ENCODE measurements at regions not wholly inside any gene's neighbourhood (a gene's known extent, or its start where the extent isn't known, plus 50 kb on each side); places are given as distances from the start of the nearest gene placed in this dataset.
A peak's percentile ranks its signal among the peaks of the same experiment; 100 is the strongest.

DNA sequence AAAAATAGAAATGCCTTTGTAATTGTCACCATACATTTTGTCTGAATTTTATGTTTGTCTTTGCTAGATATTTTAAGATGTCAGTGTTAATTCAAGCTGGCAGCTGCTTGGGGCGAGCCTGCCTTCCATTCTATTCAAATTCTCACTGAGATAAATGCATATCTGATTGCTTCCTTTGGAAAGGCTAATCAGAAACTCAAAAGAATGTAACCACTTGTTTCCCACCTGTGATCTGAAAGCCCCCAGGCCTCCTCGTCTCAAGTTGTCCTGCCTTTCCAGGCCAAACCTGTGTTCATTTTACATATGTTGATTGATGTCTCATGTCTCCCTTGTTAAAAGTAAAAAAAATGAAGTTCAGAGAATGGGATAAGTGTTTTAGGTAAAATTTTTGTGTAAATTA lies 318.7 kb upstream of the TECRL start:
- Histone ChIP-seq H3K4me2 (ENCODE audit: insufficient read depth in 1 of 2, low read depth in 2 of 2, low read length in 2 of 2) (no peak overlapping the region), H3K27me3 (replicated peaks in 1 of 4; ENCODE audit: control insufficient read depth in 3 of 4, extremely low read depth in 1 of 4, insufficient read depth in 3 of 4, low read length in 3 of 4) (no peaks in the 10 kb centered on the region), H3K79me2 (ENCODE audit: control insufficient read depth in 1 of 2, insufficient read depth in 2 of 2, low read length in 2 of 2) (0 out of 4 replicates have a peak, but pooled peaks cover 0 to 5% of the 10 kb centered on the region in 2 experiments), H3K36me3 (ENCODE audit: control insufficient read depth in 2 of 4, insufficient read depth in 4 of 4, low read length in 3 of 4) (no peaks in the 10 kb centered on the region; a peak in 2 of 8 replicates), H3K4me3 (ENCODE audit: extremely low read depth in 1 of 4, insufficient read depth in 2 of 4, low read depth in 3 of 4, low read length in 4 of 4) (no peak overlapping the region), H2AK5ac (ENCODE audit: low read depth, low read length) (no peak overlapping the region), H3K14ac (ENCODE audit: insufficient read length) (no peak overlapping the region), H4K20me1 (replicated peaks in 1 of 2; ENCODE audit: control insufficient read depth in 1 of 2, insufficient read depth in 2 of 2, low read length in 2 of 2) (no peaks in the 10 kb centered on the region), H3K23me2 (ENCODE audit: low read depth, low read length) (no peaks in the 10 kb centered on the region), H3K9me3 (ENCODE audit: insufficient read depth in 2 of 2, low read depth in 1 of 2, low read length in 1 of 2) (peaks cover 9 to 11% of the 10 kb centered on the region in 2 experiments; a peak in 3 of 4 replicates), H3K56ac (replicated peaks; ENCODE audit: insufficient read length, low read depth, low read length) (no peak overlapping the region), H2BK120ac (replicated peaks; ENCODE audit: low read depth, low read length) (no peak overlapping the region), H3K9ac (replicated peaks in 1 of 4; ENCODE audit: extremely low read depth in 1 of 4, low read depth in 3 of 4, low read length in 3 of 4) (no peak overlapping the region), H2BK15ac (ENCODE audit: low read length) (no peak overlapping the region), H4K91ac (replicated peaks; ENCODE audit: insufficient read length, low read length) (no peak overlapping the region), H4K5ac (ENCODE audit: insufficient read length, low read depth, low read length) (peak overlapping the region; percentile 75), H3K4ac (replicated peaks; ENCODE audit: insufficient read length, low read depth, low read length) (no peak overlapping the region), H2BK20ac (ENCODE audit: low read length) (no peak overlapping the region), H3K23ac (ENCODE audit: insufficient read length) (no peak overlapping the region), H3K4me1 (replicated peaks in 1 of 4; ENCODE audit: control insufficient read depth in 3 of 4, insufficient read depth in 4 of 4, low read length in 3 of 4) (peaks cover 3 to 9% (median 5%) of the 10 kb centered on the region in 4 experiments; a peak in 5 of 7 replicates), H2BK12ac (ENCODE audit: low read depth, low read length) (no peak overlapping the region), H2AFZ (ENCODE audit: low read length) (no peak overlapping the region), H3K18ac (ENCODE audit: extremely low read depth, low read length) (no peak overlapping the region), H4K8ac (ENCODE audit: extremely low read depth, insufficient read depth, low read length) (no peak overlapping the region), H2BK5ac (ENCODE audit: low read depth, low read length) (no peak overlapping the region), H3K79me1 (ENCODE audit: low read depth, low read length) (no peaks in the 10 kb centered on the region), H3K27ac (ENCODE audit: low read depth, low read length) (no peak overlapping the region; the same call in 1 of the 2 replicates)
- CTCF ChIA-PET (ENCODE audit: partially characterized antibody), result interaction anchor here (1.0 to 1.4 kb wide), 2 partner anchors 10 to 32 kb away, joined by 3 read pairs; no protein-coding TSS in a partner anchor
- 12% methylated on average over 2 of the region's 2 CpGs; no CpG with 5 or more reads in 1 of the 2 experiments for WGBS, 2 experiments (ENCODE audit: extremely low coverage in 1 of 2, insufficient coverage in 1 of 2, insufficient read length in 1 of 2, insufficient replicate concordance in 2 of 2, low coverage in 1 of 2, low lambda C conversion rate in 2 of 2, missing lambda C conversion rate in 1 of 2)
- peak; percentile 29 to 47 for DNase-seq (ENCODE audit: low read depth in 1 of 2, low spot score in 2 of 2)
- POLR2A ChIA-PET (ENCODE audit: partially characterized antibody), result interaction anchor here (0.8 to 1.8 kb wide), 6 partner anchors 8 to 17 kb away, joined by 3 to 9 read pairs (median 4); no protein-coding TSS in a partner anchor
- peak; percentile 88 for FAIRE-seq
- TF ChIP-seq GABPA (IDR thresholded peaks at IDR 0.05; ENCODE audit: borderline replicate concordance, insufficient read depth, low read length), result no peak
- no peak for TF ChIP-seq SIX5 (IDR thresholded peaks at IDR 0.05; ENCODE audit: low read depth, low read length)
- no peak for TF ChIP-seq RFX5 (IDR thresholded peaks at IDR 0.05; ENCODE audit: borderline replicate concordance, low read depth, low read length)
- 0 out of 2 replicates have a peak, but pooled peaks have one; percentile 55 for TF ChIP-seq TCF12 (IDR thresholded peaks at IDR 0.05; ENCODE audit: low read depth, low read length)
- no peak for TF ChIP-seq SRF (IDR thresholded peaks at IDR 0.05; ENCODE audit: low read depth, low read length)
- no peak for TF ChIP-seq ZNF274 (IDR thresholded peaks at IDR 0.05; ENCODE audit: borderline replicate concordance, extremely low read depth, low read length)
- no peak for TF ChIP-seq KDM5A (IDR thresholded peaks at IDR 0.05; ENCODE audit: low read length)
- TF ChIP-seq YY1 (IDR thresholded peaks at IDR 0.05; ENCODE audit: low read depth, low read length), result no peak
- no peak for TF ChIP-seq TEAD4 (IDR thresholded peaks at IDR 0.05; ENCODE audit: low read depth, low read length)
- TF ChIP-seq CREB1 (IDR thresholded peaks at IDR 0.05), result no peak
- no peak for TF ChIP-seq RBBP5 (IDR thresholded peaks at IDR 0.05; ENCODE audit: borderline replicate concordance, low read depth, low read length)
- no peak for TF ChIP-seq FOSL1 (IDR thresholded peaks at IDR 0.05; ENCODE audit: insufficient read depth, low read depth, low read length)
- peak; percentile 73 for TF ChIP-seq NANOG (IDR thresholded peaks at IDR 0.05; ENCODE audit: insufficient read depth, low read depth, low read length, poor library complexity, severe bottlenecking)
- no peak for TF ChIP-seq BRCA1 (IDR thresholded peaks at IDR 0.05; ENCODE audit: low read depth, low read length)
